GM23338 (cell line): ENCODE measurements at regions not wholly inside any gene's neighbourhood (a gene's known extent, or its start where the extent isn't known, plus 50 kb on each side); places are given as distances from the start of the nearest gene placed in this dataset.

Experiments used
- ATAC-seq: fragments of 200-7000 bp; cut with Tn5 transposase; 3 replicates; pipeline ENCODE4 v1.9.1; 2020
- DNase-seq: peaks from one replicate; pipeline ENCODE4 v3.0.0-alpha.2; 2015; ENCODE audit warnings: low spot score
- H2AFZ ChIP-seq: fragments of 200-600 bp; sonication (generic); 2 replicates; pipeline ENCODE4 v1.8.0; 2016; ENCODE audit warnings: antibody characterized with exemption, mild to moderate bottlenecking, moderate library complexity
- H3F3A ChIP-seq: fragments of 200-600 bp; sonication (generic); replicated peaks from 2 replicates; pipeline ENCODE4 v1.8.0; 2017; ENCODE audit warnings: antibody characterized with exemption, mixed run types, low read depth
- H3K27ac ChIP-seq: fragments of 200-600 bp; sonication (generic); 2 replicates; pipeline ENCODE4 v1.6.1; 2016; ENCODE audit warnings: low read depth
- H3K27me3 ChIP-seq: fragments of 200-600 bp; sonication (generic); 2 replicates; pipeline ENCODE4 v1.8.0; 2016; ENCODE audit warnings: mild to moderate bottlenecking, mixed run types, moderate library complexity; ENCODE audit not compliant: insufficient read depth
- H3K36me3 ChIP-seq: fragments of 200-600 bp; sonication (generic); 2 replicates; pipeline ENCODE4 v1.8.0; 2016; ENCODE audit warnings: mild to moderate bottlenecking; ENCODE audit not compliant: insufficient read depth
- H3K4me1 ChIP-seq: fragments of 200-600 bp; sonication (generic); 2 replicates; pipeline ENCODE4 v1.8.0; 2016; ENCODE audit warnings: mild to moderate bottlenecking, moderate library complexity; ENCODE audit not compliant: insufficient read depth
- H3K4me2 ChIP-seq: fragments of 200-600 bp; sonication (generic); 2 replicates; pipeline ENCODE4 v1.7.1; 2017; ENCODE audit warnings: mixed run types
- H3K4me3 ChIP-seq: fragments of 200-600 bp; sonication (generic); 2 replicates; pipeline ENCODE4 v1.6.1; 2016; ENCODE audit warnings: mixed run types
- H3K79me2 ChIP-seq: fragments of 200-600 bp; sonication (generic); replicated peaks from 2 replicates; pipeline ENCODE4 v1.8.0; 2017; ENCODE audit warnings: mild to moderate bottlenecking; ENCODE audit not compliant: insufficient read depth
- H3K9me2 ChIP-seq: fragments of 200-600 bp; sonication (generic); 2 replicates; pipeline ENCODE4 v1.8.0; 2017; ENCODE audit not compliant: insufficient read depth
- H4K20me1 ChIP-seq: fragments of 200-600 bp; sonication (generic); replicated peaks from 2 replicates; pipeline ENCODE4 v1.8.0; 2017; ENCODE audit warnings: mild to moderate bottlenecking; ENCODE audit not compliant: insufficient read depth
- H3K27ac Mint-ChIP-seq: 2 replicates; pipeline ENCODE4 v1.8.0; 2020; ENCODE audit warnings: inconsistent platforms, mild to moderate bottlenecking, moderate library complexity, mixed read lengths
- H3K27me3 Mint-ChIP-seq: 3 replicates; pipeline ENCODE4 v1.8.0; 2022; ENCODE audit warnings: low read depth, mild to moderate bottlenecking, moderate library complexity, mixed read lengths, inconsistent platforms; ENCODE audit not compliant: insufficient read depth, poor library complexity
- H3K36me3 Mint-ChIP-seq: 3 replicates; pipeline ENCODE4 v1.8.0; 2021; ENCODE audit warnings: low read depth, mild to moderate bottlenecking, inconsistent platforms, moderate library complexity, mixed read lengths
- H3K4me1 Mint-ChIP-seq: 3 replicates; pipeline ENCODE4 v1.8.0; 2020; ENCODE audit warnings: mild to moderate bottlenecking, inconsistent platforms, mixed read lengths
- H3K4me3 Mint-ChIP-seq: 3 replicates; pipeline ENCODE4 v1.8.0; 2021; ENCODE audit warnings: moderate library complexity, mild to moderate bottlenecking, inconsistent platforms, mixed read lengths
- H3K9me3 Mint-ChIP-seq: 3 replicates; pipeline ENCODE4 v1.8.0; 2020; ENCODE audit warnings: moderate library complexity, mild to moderate bottlenecking, inconsistent platforms, mixed read lengths
- CTCF ChIP-seq, 2 experiments: fragments of 200-600 bp in 1 of 2; sonication (generic) in 1 of 2; conservative IDR thresholded peaks; 2 replicates each; pipeline versions ENCODE4 v1.5.1 to v1.6.1; 2016 to 2017; ENCODE audit warnings: antibody characterized with exemption in 2 of 2, low read depth in 2 of 2, mild to moderate bottlenecking in 2 of 2, moderate library complexity in 1 of 2
- ETS1 ChIP-seq: IDR thresholded peaks from 2 replicates; pipeline ENCODE4 v1.6.1; 2016; ENCODE audit warnings: antibody characterized with exemption
- EZH2phosphoT487 ChIP-seq: fragments of 200-600 bp; sonication (generic); IDR thresholded peaks from one replicate; pipeline ENCODE4 v1.8.1; 2018; ENCODE audit warnings: antibody characterized with exemption; ENCODE audit not compliant: unreplicated experiment
- NANOG ChIP-seq: IDR thresholded peaks from 2 replicates; pipeline ENCODE4 v1.6.1; 2016; ENCODE audit warnings: antibody characterized with exemption, borderline replicate concordance
- ZNF462 ChIP-seq: fragments of 250-450 bp; sonication (Bioruptor Pico); IDR thresholded peaks from 2 replicates; pipeline ENCODE4 v1.5.0; 2020; ENCODE audit warnings: mild to moderate bottlenecking, moderate library complexity

GRCh38 chr7:93739424-93739823 lies 151.1 kb downstream of the TFPI2 start:
- no peak for ATAC-seq
- H3F3A ChIP-seq = no peaks in the 10 kb centered on the region
- no peaks in the 10 kb centered on the region for H3K27me3 ChIP-seq
- TF ChIP-seq ZNF462 (CRISPR knock-in tag) = no peak
- no peak for TF ChIP-seq ETS1
- no peak for TF ChIP-seq CTCF (conservative IDR thresholded peaks at IDR 0.05; ENCODE audit: low read depth in 2 of 2)
- TF ChIP-seq NANOG = no peak
- no peak for TF ChIP-seq EZH2phosphoT487
- H3K36me3 ChIP-seq = no peaks in the 10 kb centered on the region
- H3K9me3 Mint-ChIP-seq = no peaks in the 10 kb centered on the region; the same call in 2 of the 3 replicates
- H3K4me1 ChIP-seq = no peaks in the 10 kb centered on the region
- H2AFZ ChIP-seq = no peak overlapping the region
- no peaks in the 10 kb centered on the region for H3K4me1 Mint-ChIP-seq
- no peak for DNase-seq
- H3K9me2 ChIP-seq = no peaks in the 10 kb centered on the region
- no peak overlapping the region for H3K4me3 Mint-ChIP-seq
- H3K4me3 ChIP-seq = no peak overlapping the region
- no peaks in the 10 kb centered on the region for H3K79me2 ChIP-seq
- H3K4me2 ChIP-seq = no peak overlapping the region
- H3K27ac ChIP-seq = no peak overlapping the region
- H3K27ac Mint-ChIP-seq = no peak overlapping the region; the same call in 1 of the 2 replicates
- no peaks in the 10 kb centered on the region for H4K20me1 ChIP-seq
- no peaks in the 10 kb centered on the region for H3K36me3 Mint-ChIP-seq
- H3K27me3 Mint-ChIP-seq = no peaks in the 10 kb centered on the region
